ENCODE measurements at regions not wholly inside any gene's neighbourhood (a gene's known extent, or its start where the extent isn't known, plus 50 kb on each side); places are given as distances from the start of the nearest gene placed in this dataset.
"Not testable (repeated sequence)": the region's sequence is repeated elsewhere in the genome, so short reads cannot be mapped to it uniquely, and the experiment has no call there.

GRCh38 chr2:131828633-131829455, 301.2 kb downstream of the CCDC74A start:
- not testable (repeated sequence) for DNase-seq

GRCh38 chr2:131829456-131830241, 302.0 kb downstream of the CCDC74A start:
- DNase-seq = not testable (repeated sequence)

- peak; percentile 29 for DNase-seq
Observed at GRCh38 chr2:131830242-131830945, 302.7 kb downstream of the CCDC74A start.

- not testable (repeated sequence) for DNase-seq
Observed at GRCh38 chr2:131830946-131831310, 303.2 kb downstream of the CCDC74A start.

GRCh38 chr2:131831450-131832208, 303.9 kb downstream of the CCDC74A start:
- peak; percentile 9 for DNase-seq

- not testable (repeated sequence) for DNase-seq
Observed at GRCh38 chr2:131832209-131832780, 304.6 kb downstream of the CCDC74A start.

GRCh38 chr2:131832917-131833316, 305.2 kb downstream of the CCDC74A start:
- peak; percentile 76 for DNase-seq

GRCh38 chr2:131833367-131834202, 305.9 kb downstream of the CCDC74A start:
- not testable (repeated sequence) for DNase-seq

- DNase-seq = not testable (repeated sequence)
Observed at GRCh38 chr2:131834203-131835020, 306.7 kb downstream of the CCDC74A start.

- DNase-seq = peak; percentile 2
Observed at GRCh38 chr2:131835022-131835421, 307.3 kb downstream of the CCDC74A start.

- DNase-seq = no peak
Observed at GRCh38 chr2:131835621-131836091, 308.0 kb downstream of the CCDC74A start.

- DNase-seq = not testable (repeated sequence)
Observed at GRCh38 chr2:131836116-131836515, 308.4 kb downstream of the CCDC74A start.

- not testable (repeated sequence) for DNase-seq
Observed at GRCh38 chr2:131844044-131844443, 316.4 kb downstream of the CCDC74A start.

- not testable (repeated sequence) for DNase-seq
Observed at GRCh38 chr2:131856202-131856601, 305.6 kb downstream of the ANKRD30BL start.

- not testable (repeated sequence) for DNase-seq
Observed at GRCh38 chr2:131858197-131858596, 303.6 kb downstream of the ANKRD30BL start.

Measured in NCI-H345 (cell line).